ENCODE measurements at regions not wholly inside any gene's neighbourhood (a gene's known extent, or its start where the extent isn't known, plus 50 kb on each side); places are given as distances from the start of the nearest gene placed in this dataset.

DNA sequence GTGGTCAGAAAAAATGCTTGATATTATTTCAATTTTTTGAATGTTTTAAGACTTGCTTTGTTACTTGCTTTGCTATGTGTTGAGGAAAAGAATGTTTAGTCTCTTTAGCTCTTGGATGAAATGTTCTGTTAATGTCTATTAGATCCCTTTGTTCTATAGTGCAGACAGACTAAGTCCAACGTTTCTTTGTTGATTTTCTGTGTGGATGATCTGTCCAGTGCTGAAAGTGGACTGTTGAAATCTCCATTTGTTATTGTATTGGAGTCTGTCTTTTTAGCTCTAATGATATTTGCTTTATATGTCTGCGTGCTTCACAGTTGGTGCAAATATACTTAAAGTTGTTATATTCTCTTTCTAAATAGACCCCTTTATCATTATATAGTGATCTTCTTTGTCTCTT lies 220.6 kb downstream of the GUCY2F start:
- H3K27ac ChIP-seq = no peak overlapping the region
- no peak for DNase-seq (ENCODE audit: low spot score)
- H3K4me3 ChIP-seq = no peak overlapping the region
- TF ChIP-seq, protein P1, sequence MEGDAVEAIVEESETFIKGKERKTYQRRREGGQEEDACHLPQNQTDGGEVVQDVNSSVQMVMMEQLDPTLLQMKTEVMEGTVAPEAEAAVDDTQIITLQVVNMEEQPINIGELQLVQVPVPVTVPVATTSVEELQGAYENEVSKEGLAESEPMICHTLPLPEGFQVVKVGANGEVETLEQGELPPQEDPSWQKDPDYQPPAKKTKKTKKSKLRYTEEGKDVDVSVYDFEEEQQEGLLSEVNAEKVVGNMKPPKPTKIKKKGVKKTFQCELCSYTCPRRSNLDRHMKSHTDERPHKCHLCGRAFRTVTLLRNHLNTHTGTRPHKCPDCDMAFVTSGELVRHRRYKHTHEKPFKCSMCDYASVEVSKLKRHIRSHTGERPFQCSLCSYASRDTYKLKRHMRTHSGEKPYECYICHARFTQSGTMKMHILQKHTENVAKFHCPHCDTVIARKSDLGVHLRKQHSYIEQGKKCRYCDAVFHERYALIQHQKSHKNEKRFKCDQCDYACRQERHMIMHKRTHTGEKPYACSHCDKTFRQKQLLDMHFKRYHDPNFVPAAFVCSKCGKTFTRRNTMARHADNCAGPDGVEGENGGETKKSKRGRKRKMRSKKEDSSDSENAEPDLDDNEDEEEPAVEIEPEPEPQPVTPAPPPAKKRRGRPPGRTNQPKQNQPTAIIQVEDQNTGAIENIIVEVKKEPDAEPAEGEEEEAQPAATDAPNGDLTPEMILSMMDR (IDR thresholded peaks at IDR 0.05) = no peak

DNA sequence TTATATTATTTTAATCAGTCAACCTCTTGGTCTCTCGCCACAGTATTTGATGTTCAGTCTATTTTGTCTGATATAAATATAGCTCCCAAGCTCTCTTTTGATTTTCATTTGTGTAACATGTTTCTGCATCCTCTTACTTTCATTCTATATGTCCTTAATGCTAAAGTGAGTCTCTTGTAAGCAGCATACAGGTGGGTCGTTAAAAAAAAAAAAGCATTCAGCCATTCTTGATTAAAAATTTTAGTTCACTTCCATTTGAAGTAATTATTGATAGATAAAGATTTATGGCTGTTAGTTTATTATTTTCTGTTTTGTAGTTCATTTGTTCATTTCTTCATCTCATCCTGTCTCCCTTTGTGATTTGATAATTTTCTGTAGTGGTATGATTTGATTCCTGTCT lies 229.1 kb downstream of the GUCY2F start:
- Histone ChIP-seq H3K27ac (no peak overlapping the region), H3K4me3 (no peak overlapping the region)
- TF ChIP-seq, protein P1 (IDR thresholded peaks at IDR 0.05) = no peak
- no peak for DNase-seq (ENCODE audit: low spot score)

DNA sequence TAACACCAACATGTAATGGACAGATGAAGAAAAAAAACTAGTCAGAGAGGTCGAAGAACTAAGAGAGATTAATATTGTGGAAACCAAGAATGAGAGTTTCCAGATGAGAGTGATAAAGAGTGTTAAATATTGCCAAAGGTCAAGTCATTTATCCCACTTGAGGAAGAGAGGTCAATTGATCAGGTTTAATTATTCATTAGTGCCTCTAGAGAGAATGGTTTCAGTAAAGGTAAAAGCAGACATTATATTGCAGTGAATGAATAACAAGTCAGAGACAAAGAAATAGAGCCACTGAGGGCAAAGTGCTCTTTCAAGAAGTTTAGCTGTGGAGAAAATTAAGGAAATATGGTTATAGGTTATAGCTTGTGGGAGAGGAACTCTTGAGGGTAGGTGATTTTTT lies 263.1 kb downstream of the GUCY2F start:
- TF ChIP-seq, protein P1 (IDR thresholded peaks at IDR 0.05) = no peak
- Histone ChIP-seq H3K4me3 (no peak overlapping the region), H3K27ac (no peak overlapping the region)
- DNase-seq (ENCODE audit: low spot score) = no peak

DNA sequence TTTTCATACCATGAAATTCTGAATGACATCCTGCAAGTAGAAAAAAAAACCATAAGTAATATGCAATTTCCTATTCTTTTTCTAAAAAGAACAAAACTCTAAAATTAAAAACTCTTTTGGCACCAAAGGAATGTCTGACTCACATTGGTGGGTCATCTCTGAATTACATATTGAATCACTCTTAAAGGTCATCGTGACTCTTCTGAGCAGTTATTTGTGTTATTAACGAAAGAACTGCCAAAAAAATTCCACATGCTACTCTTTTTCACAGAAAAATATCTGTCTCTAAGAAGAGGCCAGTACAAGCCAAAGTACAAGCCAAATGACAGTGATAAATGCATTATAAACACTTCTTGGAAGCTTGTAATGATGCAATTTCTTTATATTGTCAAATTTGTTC lies 282.2 kb downstream of the GUCY2F start:
- Histone ChIP-seq H3K4me3 (no peak overlapping the region), H3K27ac (no peak overlapping the region)
- TF ChIP-seq, protein P1 (IDR thresholded peaks at IDR 0.05) = no peak
- no peak for DNase-seq (ENCODE audit: low spot score)

DNA sequence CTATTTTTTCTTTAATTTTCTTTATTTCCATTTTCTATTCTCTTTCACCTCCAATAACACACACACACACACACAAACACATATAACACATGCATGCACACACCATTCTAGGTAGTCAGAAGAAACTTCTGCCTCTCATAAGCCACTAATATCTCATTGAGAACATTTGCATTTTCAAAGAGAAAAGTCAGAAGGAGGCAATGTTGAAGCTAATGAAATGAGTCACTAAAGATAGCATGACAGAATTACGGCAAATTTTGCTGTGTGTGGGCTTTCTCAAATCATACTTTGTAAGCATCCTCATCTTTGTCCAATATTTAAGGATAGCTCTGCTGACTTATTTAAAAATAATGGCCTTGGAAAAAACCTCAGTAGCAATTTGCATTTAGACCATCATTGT lies 291.3 kb downstream of the GUCY2F start:
- TF ChIP-seq, protein P1 (IDR thresholded peaks at IDR 0.05) = no peak
- H3K27ac ChIP-seq = no peak overlapping the region
- DNase-seq (ENCODE audit: low spot score) = no peak
- H3K4me3 ChIP-seq = no peak overlapping the region

DNA sequence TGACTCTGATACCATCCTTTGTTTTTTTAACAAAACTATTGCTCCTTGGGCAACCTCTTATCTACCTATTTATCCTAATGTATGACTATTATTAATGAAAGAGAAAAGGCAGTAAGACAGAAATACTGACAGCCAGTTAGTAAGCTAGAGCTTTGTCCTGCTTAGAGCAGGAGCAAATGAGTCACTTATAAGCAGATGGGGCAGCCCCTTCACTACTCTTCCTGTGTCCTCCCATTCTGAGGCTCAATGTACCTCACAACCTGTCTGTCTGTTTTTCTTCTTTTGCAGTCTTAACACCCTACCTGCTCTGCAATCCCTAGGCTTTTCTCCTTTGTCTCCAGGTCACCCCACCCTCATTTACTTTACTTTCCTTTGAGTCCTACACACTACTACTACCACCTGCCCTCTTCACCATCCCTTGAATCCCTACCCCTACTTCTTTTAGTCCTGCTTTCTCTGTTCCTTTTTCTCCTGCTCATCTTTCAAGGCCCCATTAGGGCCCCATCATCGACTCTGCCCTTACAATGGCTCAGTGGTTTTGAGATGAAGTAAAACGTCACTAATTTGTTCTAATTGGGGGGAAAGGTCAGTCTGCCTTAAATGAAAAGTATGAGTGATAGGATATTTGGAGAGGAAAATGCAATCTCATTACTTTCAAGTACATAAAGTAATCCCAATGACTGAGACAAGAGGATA lies 294.3 kb downstream of the GUCY2F start:
- H3K27ac ChIP-seq = no peak overlapping the region
- H3K4me3 ChIP-seq = no peak overlapping the region
- DNase-seq (ENCODE audit: low spot score) = no peak
- TF ChIP-seq, protein P1 (IDR thresholded peaks at IDR 0.05) = no peak

DNA sequence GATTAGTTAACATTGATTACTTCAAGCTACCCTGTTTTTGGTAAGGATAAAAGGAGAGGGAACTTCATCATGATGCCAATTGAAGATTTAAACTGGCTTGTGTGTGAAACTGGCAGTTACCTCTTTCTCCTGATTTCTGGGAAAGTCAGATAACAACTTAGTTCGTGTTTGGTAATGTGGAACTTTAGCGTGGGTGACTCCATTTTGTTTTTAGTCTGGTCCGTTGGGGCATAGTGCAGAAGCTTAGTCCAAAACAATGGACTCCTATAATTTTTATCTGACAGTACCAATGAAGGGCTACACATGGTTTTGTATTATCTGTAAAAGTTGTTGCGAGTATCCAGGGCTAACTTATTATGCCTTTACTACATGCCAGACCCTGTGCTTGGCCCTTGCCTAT lies 294.9 kb downstream of the GUCY2F start:
- TF ChIP-seq, protein P1 (IDR thresholded peaks at IDR 0.05) = no peak
- Histone ChIP-seq H3K4me3 (no peak overlapping the region), H3K27ac (no peak overlapping the region)
- DNase-seq (ENCODE audit: low spot score) = no peak

All from coronary artery (tissue), 2 donors.